HUES6 (cell line): ENCODE measurements at regions not wholly inside any gene's neighbourhood (a gene's known extent, or its start where the extent isn't known, plus 50 kb on each side); places are given as distances from the start of the nearest gene placed in this dataset.
A peak's percentile ranks its signal among the peaks of the same experiment; 100 is the strongest.

Experiments
- H3K27ac ChIP-seq: 2 replicates; pipeline ENCODE4 v1.7.0; 2013; ENCODE audit warnings: low read depth, mild to moderate bottlenecking, low read length, inconsistent platforms
- H3K27me3 ChIP-seq: 2 replicates; pipeline ENCODE4 v1.6.1; 2013; ENCODE audit warnings: low read length; ENCODE audit not compliant: control insufficient read depth, insufficient read depth
- H3K36me3 ChIP-seq: 2 replicates; pipeline ENCODE4 v1.6.1; 2013; ENCODE audit warnings: low read length; ENCODE audit not compliant: control insufficient read depth, insufficient read depth
- H3K4me1 ChIP-seq: 2 replicates; pipeline ENCODE4 v1.6.1; 2013; ENCODE audit warnings: low read length; ENCODE audit not compliant: control insufficient read depth, insufficient read depth
- H3K4me3 ChIP-seq: 2 replicates; pipeline ENCODE4 v1.5.1; 2013; ENCODE audit warnings: low read depth, low read length
- H3K9ac ChIP-seq: one replicate; pipeline ENCODE4 v1.6.1; 2013; ENCODE audit warnings: mild to moderate bottlenecking, low read length
- H3K9me3 ChIP-seq: 2 replicates; pipeline ENCODE4 v1.6.1; 2013; ENCODE audit warnings: low read depth, low read length; ENCODE audit not compliant: control insufficient read depth, insufficient read depth

DNA sequence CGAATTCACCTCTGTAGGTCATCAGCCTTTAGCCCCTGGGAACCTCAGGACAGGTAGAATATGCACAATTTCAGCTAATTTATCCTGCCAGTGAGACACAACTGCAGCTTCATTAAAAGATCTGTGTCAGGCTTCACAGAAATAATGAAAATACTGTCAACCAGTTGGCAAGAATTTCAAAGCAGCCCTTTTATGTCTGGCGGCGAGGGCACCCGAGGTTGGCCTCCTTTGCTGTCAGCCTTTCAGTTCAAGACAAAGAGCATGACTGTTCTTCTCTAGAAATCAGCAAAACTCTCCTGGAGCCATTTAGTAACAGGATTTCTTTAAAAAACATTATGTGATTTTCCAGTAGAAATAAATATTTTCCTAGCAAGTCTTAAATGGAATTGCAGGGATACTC lies 75.9 kb downstream of the BBS10 start:
- no peaks in the 10 kb centered on the region for H3K36me3 ChIP-seq
- no peaks in the 10 kb centered on the region for H3K9me3 ChIP-seq
- H3K9ac ChIP-seq, result no peak overlapping the region
- H3K4me3 ChIP-seq, result no peak overlapping the region
- H3K4me1 ChIP-seq, result no peaks in the 10 kb centered on the region
- no peaks in the 10 kb centered on the region for H3K27me3 ChIP-seq
- H3K27ac ChIP-seq, result no peak overlapping the region

DNA sequence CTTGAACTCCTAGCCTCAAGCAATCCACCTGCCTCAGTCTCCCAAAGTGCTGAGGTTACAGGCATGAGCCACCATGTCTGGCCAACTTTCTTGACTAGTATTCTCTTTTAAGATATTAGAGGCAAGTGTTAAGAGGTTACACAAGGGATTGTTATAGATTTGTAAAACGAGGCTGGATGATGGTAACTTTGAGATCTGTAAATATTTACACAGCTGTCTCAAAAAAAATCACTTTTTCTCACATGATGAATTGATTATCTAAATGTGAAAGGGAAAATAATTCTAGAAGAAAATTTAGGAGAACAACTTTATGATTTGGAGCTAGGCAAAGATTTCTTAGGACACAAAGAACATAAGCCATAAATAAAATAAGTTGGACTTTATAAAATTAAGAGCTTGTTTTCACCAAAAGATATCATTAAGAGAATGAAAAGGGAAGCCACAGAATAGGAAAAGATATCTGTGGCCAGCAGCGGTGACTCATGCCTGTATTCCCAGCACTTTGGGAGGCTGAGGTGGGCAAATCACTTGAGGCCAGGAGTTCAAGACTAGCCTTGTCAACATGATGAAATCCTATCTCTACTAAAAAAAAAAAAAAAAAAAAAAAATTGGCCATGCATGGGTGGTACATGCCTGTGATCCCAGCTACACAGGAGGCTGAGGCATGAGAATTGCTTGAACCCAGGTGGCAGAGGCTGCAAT lies 77.4 kb downstream of the BBS10 start:
- H3K9me3 ChIP-seq, result no peaks in the 10 kb centered on the region
- H3K4me1 ChIP-seq, result no peaks in the 10 kb centered on the region

DNA sequence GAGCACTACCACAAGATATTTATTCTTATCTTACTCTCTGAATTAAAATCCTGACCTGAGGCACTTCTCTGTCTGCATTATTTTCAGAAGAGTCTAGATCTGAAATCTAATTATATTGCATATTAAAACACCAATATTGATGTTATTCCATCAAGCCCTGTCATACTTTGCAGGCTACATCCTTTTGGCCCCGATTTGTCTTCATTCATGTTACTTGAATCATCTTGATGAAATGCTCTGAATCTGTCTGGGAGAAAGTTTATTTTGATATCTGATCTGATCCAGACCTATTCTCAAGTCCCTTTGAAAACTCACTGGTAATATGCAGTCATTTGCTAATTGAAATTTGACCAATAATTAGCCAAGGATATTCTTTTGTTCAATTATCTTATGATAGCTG lies 79.9 kb downstream of the BBS10 start:
- Histone ChIP-seq H3K27ac (no peak overlapping the region), H3K4me3 (no peak overlapping the region), H3K9me3 (0 out of 2 replicates have a peak, but pooled peaks cover 3% of the 10 kb centered on the region), H3K27me3 (no peaks in the 10 kb centered on the region), H3K4me1 (no peaks in the 10 kb centered on the region), H3K36me3 (no peaks in the 10 kb centered on the region), H3K9ac (no peak overlapping the region)

More for the DNA sequence above, 77.4 kb downstream of the BBS10 start:
- no peak overlapping the region for H3K4me3 ChIP-seq
- H3K27me3 ChIP-seq, result no peaks in the 10 kb centered on the region
- no peak overlapping the region for H3K27ac ChIP-seq
- H3K9ac ChIP-seq, result no peak overlapping the region
- no peaks in the 10 kb centered on the region for H3K36me3 ChIP-seq

DNA sequence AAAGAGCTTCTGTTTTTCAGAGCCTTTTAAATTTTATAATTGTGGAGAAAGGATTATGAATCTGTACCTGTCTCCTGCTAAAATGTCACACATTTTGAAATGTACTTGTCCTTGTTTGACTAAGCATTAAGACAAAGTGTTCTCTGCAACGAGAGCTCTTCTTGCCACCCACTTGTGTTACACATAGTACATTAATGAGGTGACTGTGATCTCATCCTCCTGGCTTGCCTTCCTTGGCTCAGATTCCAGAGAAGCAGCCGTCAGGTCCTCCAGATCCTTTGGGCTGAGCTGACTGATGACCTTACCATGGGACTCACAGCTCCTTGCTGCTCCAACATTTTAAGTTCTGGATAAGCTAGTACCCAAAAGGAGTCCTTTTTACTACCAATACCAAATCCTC lies 81.4 kb downstream of the BBS10 start:
- H3K36me3 ChIP-seq, result no peaks in the 10 kb centered on the region
- no peaks in the 10 kb centered on the region for H3K27me3 ChIP-seq
- H3K4me3 ChIP-seq, result no peak overlapping the region
- peaks cover 6% of the 10 kb centered on the region; the same call in 1 of the 2 replicates for H3K9me3 ChIP-seq
- no peak overlapping the region for H3K9ac ChIP-seq
- H3K4me1 ChIP-seq, result no peaks in the 10 kb centered on the region
- no peak overlapping the region for H3K27ac ChIP-seq

DNA sequence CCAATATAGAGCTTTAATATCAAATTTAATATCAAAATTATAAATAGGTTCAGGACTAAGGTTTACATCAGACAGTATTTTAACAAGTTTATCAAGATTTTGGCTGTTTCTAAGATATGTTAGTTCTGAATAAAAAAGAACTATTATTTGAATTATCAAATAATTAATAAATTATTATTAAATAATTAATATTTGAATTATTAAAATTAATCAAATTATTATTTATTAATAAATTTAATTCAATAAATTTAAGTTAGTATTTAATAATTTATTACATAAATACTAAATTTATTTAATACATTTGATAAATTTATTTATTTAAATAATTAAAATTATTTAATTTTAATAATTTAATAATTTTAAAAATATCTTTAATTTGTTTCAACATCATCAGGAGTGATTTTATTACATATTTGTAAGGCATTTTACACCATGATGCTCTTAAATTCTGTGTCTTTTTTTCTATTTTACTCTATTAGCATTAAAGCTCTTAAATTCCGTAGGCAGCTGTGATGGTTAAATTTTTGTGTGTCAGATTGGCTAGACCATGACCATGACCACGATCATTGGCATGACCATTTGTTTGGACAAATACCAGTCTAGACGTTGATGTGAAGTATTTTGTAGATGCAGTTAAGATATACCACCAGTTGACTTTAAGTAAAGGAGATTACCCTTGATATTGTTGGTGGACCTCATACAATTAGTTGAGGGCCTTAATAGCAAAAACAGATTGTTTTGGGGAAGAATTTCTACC lies 82.6 kb downstream of the BBS10 start:
- Histone ChIP-seq H3K27me3 (no peaks in the 10 kb centered on the region), H3K36me3 (no peaks in the 10 kb centered on the region), H3K27ac (no peak overlapping the region), H3K9ac (no peak overlapping the region), H3K9me3 (peaks cover 13% of the 10 kb centered on the region; the same call in 1 of the 2 replicates), H3K4me1 (no peaks in the 10 kb centered on the region), H3K4me3 (no peak overlapping the region)

DNA sequence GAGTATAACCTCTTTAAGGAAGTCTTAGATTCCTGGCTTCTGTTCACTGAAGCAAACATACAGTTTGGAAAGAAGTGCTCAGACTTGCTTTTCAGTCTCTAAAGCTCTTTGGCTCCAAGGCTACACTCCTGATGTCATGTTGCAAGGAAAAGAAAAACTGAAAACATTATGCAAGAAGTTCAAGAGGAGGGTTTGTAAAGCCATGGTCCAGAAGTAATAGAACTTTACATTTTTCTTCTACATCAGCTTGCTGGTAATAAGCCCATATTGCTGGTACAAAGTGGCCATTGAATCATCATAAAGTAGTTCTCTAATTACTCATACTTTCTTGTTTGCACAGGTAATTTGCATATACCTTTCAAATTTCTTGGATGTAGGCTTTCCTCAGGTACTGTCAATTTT lies 83.6 kb downstream of the BBS10 start:
- no peaks in the 10 kb centered on the region for H3K27me3 ChIP-seq
- H3K4me1 ChIP-seq, result peaks cover under 1% of the 10 kb centered on the region; the same call in 1 of the 2 replicates
- H3K36me3 ChIP-seq, result no peaks in the 10 kb centered on the region
- H3K27ac ChIP-seq, result no peak overlapping the region
- no peak overlapping the region for H3K9ac ChIP-seq
- peaks cover 13% of the 10 kb centered on the region; the same call in 1 of the 2 replicates for H3K9me3 ChIP-seq
- H3K4me3 ChIP-seq, result no peak overlapping the region

DNA sequence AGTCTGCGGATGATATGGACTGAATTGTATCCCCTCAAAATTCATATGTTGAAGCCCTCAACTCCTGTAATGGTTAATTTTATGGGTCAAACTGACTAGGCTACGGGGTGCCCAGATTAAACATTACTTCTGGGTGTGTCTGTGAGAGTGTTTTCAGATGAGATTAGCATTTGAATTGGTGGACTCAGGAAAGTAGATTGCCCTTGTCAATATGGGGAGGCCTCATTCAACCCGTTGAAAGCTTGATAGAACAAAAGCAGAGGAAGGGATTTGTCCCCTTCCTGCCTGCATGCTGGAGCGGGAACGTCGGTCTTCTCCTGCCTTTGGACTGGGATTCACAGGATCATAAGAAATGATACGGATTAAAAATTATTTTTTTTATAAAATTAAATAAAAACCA lies 84.5 kb downstream of the BBS10 start:
- Histone ChIP-seq H3K4me3 (no peak overlapping the region), H3K4me1 (peaks cover 7% of the 10 kb centered on the region; the same call in 1 of the 2 replicates), H3K9ac (no peak overlapping the region), H3K36me3 (no peaks in the 10 kb centered on the region), H3K27ac (no peak overlapping the region), H3K27me3 (no peaks in the 10 kb centered on the region), H3K9me3 (peaks cover 13% of the 10 kb centered on the region; the same call in 1 of the 2 replicates)

DNA sequence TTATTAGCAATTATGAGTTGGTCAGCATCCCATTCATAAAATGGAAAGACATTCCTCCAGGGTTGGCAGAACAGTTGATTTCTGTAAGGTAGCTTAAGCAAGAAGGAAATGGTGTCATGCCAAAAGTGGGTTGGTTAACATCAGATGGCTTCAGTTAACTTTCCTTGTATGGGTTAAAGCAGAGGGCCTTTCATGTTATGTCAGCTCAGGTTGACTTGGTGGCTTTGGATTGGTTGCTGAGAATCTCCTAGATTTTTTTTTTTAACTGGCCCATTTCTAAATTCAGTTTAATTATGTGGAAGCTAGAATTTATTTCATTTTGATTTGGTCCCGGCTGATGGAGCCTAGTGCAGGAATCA lies 87.8 kb downstream of the BBS10 start:
- Histone ChIP-seq H3K9me3 (peaks cover 13% of the 10 kb centered on the region; the same call in 1 of the 2 replicates), H3K27ac (peak overlapping the region; percentile 45; the same call in 1 of the 2 replicates), H3K9ac (no peak overlapping the region), H3K4me3 (no peak overlapping the region), H3K27me3 (no peaks in the 10 kb centered on the region), H3K36me3 (no peaks in the 10 kb centered on the region), H3K4me1 (peaks cover 7% of the 10 kb centered on the region; the same call in 1 of the 2 replicates)

DNA sequence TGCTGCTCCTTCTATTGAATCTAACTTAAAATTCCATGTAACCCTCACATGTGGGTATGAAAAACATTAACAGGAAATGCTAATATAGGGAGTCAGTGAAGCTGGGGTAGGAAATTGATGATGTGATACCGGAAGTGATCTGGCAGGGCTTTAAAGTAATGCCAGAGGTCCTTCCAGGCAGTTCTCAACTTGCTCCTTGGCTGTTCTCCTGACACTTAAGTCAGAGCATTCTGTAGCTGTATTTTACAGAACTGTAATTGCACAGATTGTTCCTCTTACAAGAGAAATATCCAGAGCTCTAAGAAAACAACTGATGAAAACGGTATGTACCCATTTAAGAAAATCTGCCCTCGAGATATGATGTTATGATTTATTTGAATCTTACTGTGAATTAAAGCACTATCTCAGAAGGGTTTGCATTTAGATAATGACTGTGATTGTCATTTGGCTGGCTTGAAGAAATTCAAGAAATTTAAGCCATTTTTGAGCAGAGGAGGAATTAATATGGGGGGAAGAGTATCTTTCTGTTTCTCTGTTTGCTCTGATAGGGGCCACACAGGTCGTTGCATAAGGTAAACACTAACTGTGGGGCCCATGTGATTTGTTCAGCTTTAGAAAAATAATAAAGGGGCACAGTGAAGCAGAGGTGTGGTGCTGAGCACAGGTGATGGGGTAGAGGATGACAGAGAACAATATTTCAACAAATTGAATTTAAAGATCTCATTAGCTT lies 88.4 kb downstream of the BBS10 start:
- H3K4me1 ChIP-seq, result peaks cover 7% of the 10 kb centered on the region; the same call in 1 of the 2 replicates
- H3K4me3 ChIP-seq, result no peak overlapping the region
- H3K27me3 ChIP-seq, result no peaks in the 10 kb centered on the region
- H3K9me3 ChIP-seq, result peaks cover 13% of the 10 kb centered on the region; the same call in 1 of the 2 replicates
- H3K36me3 ChIP-seq, result no peaks in the 10 kb centered on the region
- no peak overlapping the region for H3K9ac ChIP-seq
- H3K27ac ChIP-seq, result peak overlapping the region; percentile 45; the same call in 1 of the 2 replicates

DNA sequence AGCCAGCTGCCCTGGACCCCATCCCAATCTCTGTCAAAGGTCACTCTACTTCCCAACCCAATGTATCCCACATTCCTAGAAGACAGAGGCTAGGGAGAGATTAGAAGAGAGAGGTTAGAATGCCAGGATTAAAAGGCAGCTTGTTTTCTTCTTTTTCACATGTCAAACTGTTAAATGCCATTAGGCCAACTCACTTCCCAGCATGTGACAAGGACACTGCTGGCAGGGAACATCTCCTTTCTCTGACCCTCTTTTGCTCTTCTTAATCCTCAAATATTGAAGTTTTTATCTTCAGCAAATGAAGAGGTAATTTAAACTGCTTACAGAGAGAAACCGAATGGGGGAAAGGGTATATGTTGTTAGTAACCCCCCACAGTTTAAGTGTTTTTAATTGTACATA lies 89.1 kb downstream of the BBS10 start:
- Histone ChIP-seq H3K27ac (no peak overlapping the region), H3K4me3 (no peak overlapping the region), H3K36me3 (no peaks in the 10 kb centered on the region), H3K9ac (no peak overlapping the region), H3K9me3 (peaks cover 10% of the 10 kb centered on the region; the same call in 1 of the 2 replicates), H3K4me1 (peaks cover 7% of the 10 kb centered on the region; the same call in 1 of the 2 replicates), H3K27me3 (no peaks in the 10 kb centered on the region)
